ENCODE measurements at regions not wholly inside any gene's neighbourhood (a gene's known extent, or its start where the extent isn't known, plus 50 kb on each side); places are given as distances from the start of the nearest gene placed in this dataset.

GRCh38 chr5:123785162-123786071 is 273.4 kb downstream of the CSNK1G3 start:
- ATAC-seq = no peak
- no peak overlapping the region for H3K4me3 ChIP-seq (replicated peaks in 1 of 2; ENCODE audit: low read depth in 1 of 2, low read length in 2 of 2)
- no peaks in the 10 kb centered on the region for H3K36me3 ChIP-seq (ENCODE audit: control insufficient read depth in 1 of 2, insufficient read depth in 2 of 2, low read length in 2 of 2)
- CTCF ChIA-PET = no interaction called here
- RAD21 ChIA-PET (ENCODE audit: low non-redundant PET in 1 of 2, low total read pairs in 2 of 2, uncharacterized antibody in 2 of 2, unreplicated experiment in 2 of 2) = no interaction called here
- BruUV-seq (replicated peaks) = no TSS peak
- H2AFZ ChIP-seq (ENCODE audit: low read depth, low read length, poor library complexity, severe bottlenecking) = no peak overlapping the region
- no peak for DNase-seq (ENCODE audit: low read depth, low spot score)
- H3K9me3 ChIP-seq (ENCODE audit: control insufficient read depth in 1 of 2, insufficient read depth in 1 of 2, low read depth in 1 of 2, low read length in 2 of 2) = peaks cover 0 to 5% of the 10 kb centered on the region in 2 experiments; a peak in 2 of 4 replicates
- no peaks in the 10 kb centered on the region for H3K9me2 ChIP-seq (ENCODE audit: insufficient read depth)
- no peaks in the 10 kb centered on the region for H3K4me1 ChIP-seq (ENCODE audit: control insufficient read depth in 1 of 2, insufficient read depth in 2 of 2, low read length in 2 of 2)
- intact Hi-C loops (cut with micrococcal nuclease) = no loop called here
- H3K79me2 ChIP-seq (ENCODE audit: insufficient read depth, low read length) = no peaks in the 10 kb centered on the region
- H4K20me1 ChIP-seq (ENCODE audit: insufficient read depth) = no peaks in the 10 kb centered on the region
- POLR2A ChIA-PET = no interaction called here
- no peak overlapping the region for H3K27ac ChIP-seq (ENCODE audit: low read depth, low read length)
- no peak overlapping the region for H3K9ac ChIP-seq (ENCODE audit: low read length)
- H3K27me3 ChIP-seq (ENCODE audit: insufficient read depth, low read length) = no peaks in the 10 kb centered on the region
- H3K4me2 ChIP-seq (ENCODE audit: low read length) = no peak overlapping the region
- TF ChIP-seq YY1 (IDR thresholded peaks at IDR 0.05; ENCODE audit: extremely low read depth, insufficient replicate concordance, low read depth, low read length) = no peak
- TF ChIP-seq ATF3 (IDR thresholded peaks at IDR 0.05) = no peak
- no peak for TF ChIP-seq ZFX (IDR thresholded peaks at IDR 0.05)
- TF ChIP-seq CEBPB (IDR thresholded peaks at IDR 0.05; ENCODE audit: low read depth) = no peak
- no peak for TF ChIP-seq TCF7L2 (IDR thresholded peaks at IDR 0.05; ENCODE audit: borderline replicate concordance, extremely low read depth, insufficient read depth, insufficient read length)
- no peak for TF ChIP-seq CBX3 (IDR thresholded peaks at IDR 0.05; ENCODE audit: low read depth)
- TF ChIP-seq, protein P1, sequence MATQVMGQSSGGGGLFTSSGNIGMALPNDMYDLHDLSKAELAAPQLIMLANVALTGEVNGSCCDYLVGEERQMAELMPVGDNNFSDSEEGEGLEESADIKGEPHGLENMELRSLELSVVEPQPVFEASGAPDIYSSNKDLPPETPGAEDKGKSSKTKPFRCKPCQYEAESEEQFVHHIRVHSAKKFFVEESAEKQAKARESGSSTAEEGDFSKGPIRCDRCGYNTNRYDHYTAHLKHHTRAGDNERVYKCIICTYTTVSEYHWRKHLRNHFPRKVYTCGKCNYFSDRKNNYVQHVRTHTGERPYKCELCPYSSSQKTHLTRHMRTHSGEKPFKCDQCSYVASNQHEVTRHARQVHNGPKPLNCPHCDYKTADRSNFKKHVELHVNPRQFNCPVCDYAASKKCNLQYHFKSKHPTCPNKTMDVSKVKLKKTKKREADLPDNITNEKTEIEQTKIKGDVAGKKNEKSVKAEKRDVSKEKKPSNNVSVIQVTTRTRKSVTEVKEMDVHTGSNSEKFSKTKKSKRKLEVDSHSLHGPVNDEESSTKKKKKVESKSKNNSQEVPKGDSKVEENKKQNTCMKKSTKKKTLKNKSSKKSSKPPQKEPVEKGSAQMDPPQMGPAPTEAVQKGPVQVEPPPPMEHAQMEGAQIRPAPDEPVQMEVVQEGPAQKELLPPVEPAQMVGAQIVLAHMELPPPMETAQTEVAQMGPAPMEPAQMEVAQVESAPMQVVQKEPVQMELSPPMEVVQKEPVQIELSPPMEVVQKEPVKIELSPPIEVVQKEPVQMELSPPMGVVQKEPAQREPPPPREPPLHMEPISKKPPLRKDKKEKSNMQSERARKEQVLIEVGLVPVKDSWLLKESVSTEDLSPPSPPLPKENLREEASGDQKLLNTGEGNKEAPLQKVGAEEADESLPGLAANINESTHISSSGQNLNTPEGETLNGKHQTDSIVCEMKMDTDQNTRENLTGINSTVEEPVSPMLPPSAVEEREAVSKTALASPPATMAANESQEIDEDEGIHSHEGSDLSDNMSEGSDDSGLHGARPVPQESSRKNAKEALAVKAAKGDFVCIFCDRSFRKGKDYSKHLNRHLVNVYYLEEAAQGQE (IDR thresholded peaks at IDR 0.05; ENCODE audit: low read depth) = no peak
- TF ChIP-seq RAD21 (IDR thresholded peaks at IDR 0.05; ENCODE audit: low read depth) = no peak

All from HCT116 (cell line).